Osteoblast (primary cell): ENCODE measurements at regions not wholly inside any gene's neighbourhood (a gene's known extent, or its start where the extent isn't known, plus 50 kb on each side); places are given as distances from the start of the nearest gene placed in this dataset.

Experiments
- DNase-seq: peaks from one replicate; pipeline ENCODE4 v3.0.0; 2011; ENCODE audit warnings: low spot score, mixed read lengths; ENCODE audit not compliant: insufficient read length; ENCODE audit errors: missing footprints
- H2AFZ ChIP-seq: 2 replicates; pipeline ENCODE4 v1.6.0; 2011; ENCODE audit warnings: mild to moderate bottlenecking, low read length
- H3K27ac ChIP-seq: 2 replicates; pipeline ENCODE4 v1.5.1; 2011; ENCODE audit warnings: mild to moderate bottlenecking, low read depth, low read length, moderate library complexity
- H3K27me3 ChIP-seq: 2 replicates; pipeline ENCODE4 v1.6.0; 2012; ENCODE audit warnings: mild to moderate bottlenecking, control low read depth, inconsistent platforms, low read length, moderate library complexity; ENCODE audit not compliant: insufficient read depth
- H3K36me3 ChIP-seq: 2 replicates; pipeline ENCODE4 v1.5.1; 2011; ENCODE audit warnings: mild to moderate bottlenecking, low read length, control low read depth, moderate library complexity; ENCODE audit not compliant: insufficient read depth
- H3K4me1 ChIP-seq: 2 replicates; pipeline ENCODE4 v1.5.1; 2011; ENCODE audit warnings: mild to moderate bottlenecking, low read length, control low read depth, moderate library complexity; ENCODE audit not compliant: insufficient read depth
- H3K4me2 ChIP-seq: 2 replicates; pipeline ENCODE4 v1.6.0; 2011; ENCODE audit warnings: mild to moderate bottlenecking, low read length; ENCODE audit not compliant: insufficient read depth
- H3K4me3 ChIP-seq: fragments of 200-600 bp; sonication (generic); 3 replicates; pipeline ENCODE4 v1.5.1; 2012; ENCODE audit warnings: mild to moderate bottlenecking, low read length, inconsistent platforms; ENCODE audit not compliant: insufficient read depth
- H3K79me2 ChIP-seq: 2 replicates; pipeline ENCODE4 v1.6.0; 2012; ENCODE audit warnings: mild to moderate bottlenecking, low read length, control low read depth, inconsistent platforms; ENCODE audit not compliant: insufficient read depth
- H3K9me3 ChIP-seq: 2 replicates; pipeline ENCODE4 v1.5.1; 2011; ENCODE audit warnings: low read depth, low read length, control low read depth
- H4K20me1 ChIP-seq: 2 replicates; pipeline ENCODE4 v1.6.0; 2012; ENCODE audit warnings: mild to moderate bottlenecking, low read length, control low read depth; ENCODE audit not compliant: insufficient read depth
- TF ChIP-seq, protein P1 (sequence below): IDR thresholded peaks from 2 replicates; pipeline ENCODE4 v1.5.1; 2011; ENCODE audit warnings: mild to moderate bottlenecking, low read depth, low read length, moderate library complexity; ENCODE audit errors: extremely low read depth

- Histone ChIP-seq H2AFZ (no peak overlapping the region), H3K27me3 (no peaks in the 10 kb centered on the region), H3K27ac (no peak overlapping the region), H3K36me3 (no peaks in the 10 kb centered on the region), H3K4me2 (no peak overlapping the region), H3K4me3 (no peak overlapping the region), H3K4me1 (no peaks in the 10 kb centered on the region), H3K9me3 (peaks cover 2% of the 10 kb centered on the region), H3K79me2 (no peaks in the 10 kb centered on the region), H4K20me1 (no peaks in the 10 kb centered on the region)
- TF ChIP-seq, protein P1, sequence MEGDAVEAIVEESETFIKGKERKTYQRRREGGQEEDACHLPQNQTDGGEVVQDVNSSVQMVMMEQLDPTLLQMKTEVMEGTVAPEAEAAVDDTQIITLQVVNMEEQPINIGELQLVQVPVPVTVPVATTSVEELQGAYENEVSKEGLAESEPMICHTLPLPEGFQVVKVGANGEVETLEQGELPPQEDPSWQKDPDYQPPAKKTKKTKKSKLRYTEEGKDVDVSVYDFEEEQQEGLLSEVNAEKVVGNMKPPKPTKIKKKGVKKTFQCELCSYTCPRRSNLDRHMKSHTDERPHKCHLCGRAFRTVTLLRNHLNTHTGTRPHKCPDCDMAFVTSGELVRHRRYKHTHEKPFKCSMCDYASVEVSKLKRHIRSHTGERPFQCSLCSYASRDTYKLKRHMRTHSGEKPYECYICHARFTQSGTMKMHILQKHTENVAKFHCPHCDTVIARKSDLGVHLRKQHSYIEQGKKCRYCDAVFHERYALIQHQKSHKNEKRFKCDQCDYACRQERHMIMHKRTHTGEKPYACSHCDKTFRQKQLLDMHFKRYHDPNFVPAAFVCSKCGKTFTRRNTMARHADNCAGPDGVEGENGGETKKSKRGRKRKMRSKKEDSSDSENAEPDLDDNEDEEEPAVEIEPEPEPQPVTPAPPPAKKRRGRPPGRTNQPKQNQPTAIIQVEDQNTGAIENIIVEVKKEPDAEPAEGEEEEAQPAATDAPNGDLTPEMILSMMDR, result no peak
- DNase-seq, result no peak
Observed at GRCh38 chrX:8254401-8254800, 83.3 kb upstream of the VCX2 start.

- Histone ChIP-seq H3K4me3 (no peak overlapping the region), H4K20me1 (no peaks in the 10 kb centered on the region), H2AFZ (no peak overlapping the region), H3K4me1 (no peaks in the 10 kb centered on the region), H3K36me3 (no peaks in the 10 kb centered on the region), H3K79me2 (no peaks in the 10 kb centered on the region), H3K9me3 (peaks cover 5% of the 10 kb centered on the region), H3K27me3 (no peaks in the 10 kb centered on the region), H3K4me2 (no peak overlapping the region), H3K27ac (no peak overlapping the region)
- no peak for DNase-seq
- TF ChIP-seq, protein P1, result no peak
Observed at GRCh38 chrX:8272821-8273220, 101.8 kb upstream of the VCX2 start.

GRCh38 chrX:8273451-8273895 lies 102.4 kb upstream of the VCX2 start:
- H3K27me3 ChIP-seq, result no peaks in the 10 kb centered on the region
- TF ChIP-seq, protein P1, result no peak
- no peak overlapping the region for H2AFZ ChIP-seq
- H3K36me3 ChIP-seq, result no peaks in the 10 kb centered on the region
- H3K4me2 ChIP-seq, result no peak overlapping the region
- no peaks in the 10 kb centered on the region for H3K4me1 ChIP-seq
- no peaks in the 10 kb centered on the region for H4K20me1 ChIP-seq
- no peak overlapping the region for H3K27ac ChIP-seq
- no peak overlapping the region for H3K4me3 ChIP-seq
- H3K79me2 ChIP-seq, result no peaks in the 10 kb centered on the region
- H3K9me3 ChIP-seq, result peaks cover 3% of the 10 kb centered on the region
- no peak for DNase-seq

DNA sequence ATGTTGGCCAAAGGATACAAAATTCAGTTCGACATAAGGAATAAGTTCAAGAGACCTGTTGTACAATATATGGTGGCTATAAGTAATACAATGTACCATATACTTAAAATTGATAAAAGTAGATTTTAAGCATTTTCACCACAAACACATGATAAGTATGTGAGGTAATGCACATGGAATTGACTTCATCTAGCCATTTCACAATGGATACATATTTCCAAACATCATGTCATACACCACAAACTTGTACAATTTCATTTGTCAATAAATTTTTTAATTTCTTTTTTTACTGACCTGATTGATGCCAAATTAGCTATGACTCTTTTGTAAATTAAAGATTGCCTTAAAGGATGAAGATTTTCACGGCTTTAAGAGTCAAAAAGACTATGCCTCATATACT lies 103.1 kb upstream of the VCX2 start:
- Histone ChIP-seq H3K36me3 (no peaks in the 10 kb centered on the region), H2AFZ (no peak overlapping the region), H3K79me2 (no peaks in the 10 kb centered on the region), H3K4me2 (no peak overlapping the region), H3K9me3 (peaks cover 3% of the 10 kb centered on the region), H3K27ac (no peak overlapping the region), H3K4me3 (no peak overlapping the region), H3K4me1 (no peaks in the 10 kb centered on the region), H3K27me3 (no peaks in the 10 kb centered on the region), H4K20me1 (no peaks in the 10 kb centered on the region)
- DNase-seq, result no peak
- TF ChIP-seq, protein P1, result no peak
